ENCODE measurements at regions not wholly inside any gene's neighbourhood (a gene's known extent, or its start where the extent isn't known, plus 50 kb on each side); places are given as distances from the start of the nearest gene placed in this dataset.
"Not testable (repeated sequence)": the region's sequence is repeated elsewhere in the genome, so short reads cannot be mapped to it uniquely, and the experiment has no call there.

- no peak for DNase-seq
Observed at GRCh38 chr1:67588178-67588855, 96.7 kb upstream of the GADD45A start.

DNA sequence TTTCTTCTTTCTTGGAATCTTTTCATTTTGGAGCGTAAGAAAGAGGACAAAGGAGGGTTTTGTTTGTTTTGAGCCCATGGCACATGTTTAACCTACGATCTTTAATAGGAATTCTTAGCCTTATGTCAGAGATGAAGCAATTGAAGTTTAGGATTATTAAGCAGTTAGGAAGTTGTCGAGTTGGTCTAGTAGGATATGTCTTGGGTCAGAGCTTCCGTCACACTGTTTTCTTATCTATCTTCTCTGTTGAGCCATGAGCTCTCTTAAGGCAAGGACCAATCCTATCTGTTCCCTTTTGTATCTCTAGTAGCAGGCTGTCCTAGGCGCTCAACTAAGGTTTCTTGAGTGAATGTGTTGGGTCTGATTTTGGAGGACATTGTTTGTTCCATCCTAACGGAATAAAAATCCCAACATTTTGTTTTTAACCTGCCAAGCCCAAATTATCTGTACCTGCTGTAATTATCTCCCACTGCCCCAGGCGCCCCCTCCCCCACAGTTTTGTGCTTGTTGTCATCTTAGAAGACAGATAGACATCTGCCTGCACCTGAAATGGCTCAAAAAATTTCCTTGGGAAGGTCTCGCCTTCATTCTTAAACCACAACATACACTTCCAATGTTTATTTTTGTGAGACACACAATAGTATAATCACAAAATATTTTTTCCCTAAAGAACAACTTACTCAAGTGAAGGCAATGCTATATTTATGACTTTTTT, 95.3 kb upstream of the GADD45A start:
- no peak for DNase-seq

DNA sequence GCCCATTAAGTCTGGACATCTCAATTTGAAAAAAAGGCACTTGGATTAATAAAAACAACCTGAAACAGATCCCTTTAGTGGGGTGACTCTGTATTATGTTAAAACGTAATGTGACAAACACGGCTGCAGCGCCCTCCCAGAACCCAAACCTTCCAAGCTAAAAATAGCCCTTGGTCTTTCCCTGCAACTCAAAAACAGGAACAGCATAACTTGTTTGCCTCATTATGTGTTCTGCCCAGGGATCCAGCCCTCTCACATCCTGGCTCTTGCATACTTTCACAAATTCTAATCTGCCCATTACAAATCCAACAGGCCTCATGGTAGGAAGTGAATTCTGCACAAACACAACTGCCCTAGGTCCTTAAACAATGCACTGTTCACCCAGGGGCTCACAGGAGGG, 94.7 kb upstream of the GADD45A start:
- no peak for DNase-seq

GRCh38 chr1:67594764-67595163, 90.2 kb upstream of the GADD45A start:
- DNase-seq = no peak

GRCh38 chr1:67596674-67597073, 88.3 kb upstream of the GADD45A start:
- no peak for DNase-seq

DNA sequence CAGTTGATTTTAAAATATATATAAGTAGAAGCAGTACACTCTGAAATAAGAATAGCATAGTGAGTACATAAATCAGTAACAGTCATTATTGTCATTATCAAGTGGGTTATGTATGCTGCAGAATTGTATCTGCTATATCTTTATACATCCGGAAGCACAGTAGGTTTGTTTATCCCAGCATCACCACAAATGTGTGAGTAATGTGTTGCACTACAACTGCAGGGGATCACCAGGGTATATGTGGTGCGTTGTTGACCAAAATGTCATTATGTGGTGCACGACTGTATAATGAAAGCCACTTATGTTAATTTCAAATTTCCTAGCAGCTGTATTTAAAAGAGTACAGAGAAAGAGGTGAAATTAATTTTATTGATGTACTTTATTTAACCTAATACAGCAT, 87.7 kb upstream of the GADD45A start:
- no peak for DNase-seq

DNA sequence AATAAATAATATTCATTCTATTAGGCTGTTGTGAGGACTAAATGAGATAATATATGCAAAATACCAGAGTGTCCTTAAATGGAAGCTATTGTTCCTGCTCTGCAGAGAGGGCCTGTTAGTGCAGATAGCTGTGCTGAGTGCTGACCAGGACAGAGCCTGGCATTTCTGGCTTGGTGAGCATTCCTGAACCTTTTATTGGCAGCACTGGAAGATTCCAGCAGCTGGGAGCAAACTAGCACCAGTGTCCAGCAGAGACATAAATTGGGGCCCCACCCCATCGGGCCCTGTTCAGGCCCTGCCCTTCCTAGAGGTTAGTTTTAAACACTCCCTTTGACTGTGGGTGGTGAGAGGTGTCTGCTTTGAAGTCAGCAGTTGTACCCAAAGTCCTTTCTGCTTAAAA, 85.9 kb upstream of the GADD45A start:
- no peak for DNase-seq

GRCh38 chr1:67601539-67601938, 83.5 kb upstream of the GADD45A start:
- DNase-seq = no peak

DNA sequence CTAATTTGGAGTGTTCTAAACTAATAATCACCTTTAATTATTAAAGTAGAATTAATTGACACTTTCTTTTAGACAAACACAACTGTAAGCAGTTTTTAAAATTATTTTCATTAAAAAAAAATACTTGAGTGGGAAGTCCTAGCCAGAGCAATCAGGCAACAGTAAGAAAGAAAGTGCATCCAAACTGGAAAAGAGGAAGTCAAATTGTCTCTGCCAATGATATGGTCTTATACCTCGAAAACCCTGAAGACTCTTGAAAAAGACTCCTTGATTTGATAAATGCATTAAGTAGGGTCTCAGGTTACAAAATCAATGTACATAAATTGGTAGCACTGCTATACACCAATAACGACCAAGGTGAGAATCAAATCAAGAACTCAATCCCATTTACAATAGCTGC, 83.0 kb upstream of the GADD45A start:
- DNase-seq = no peak

GRCh38 chr1:67604778-67605177, 80.2 kb upstream of the GADD45A start:
- no peak for DNase-seq

GRCh38 chr1:67605209-67605780, 79.7 kb upstream of the GADD45A start:
- DNase-seq = no peak

DNA sequence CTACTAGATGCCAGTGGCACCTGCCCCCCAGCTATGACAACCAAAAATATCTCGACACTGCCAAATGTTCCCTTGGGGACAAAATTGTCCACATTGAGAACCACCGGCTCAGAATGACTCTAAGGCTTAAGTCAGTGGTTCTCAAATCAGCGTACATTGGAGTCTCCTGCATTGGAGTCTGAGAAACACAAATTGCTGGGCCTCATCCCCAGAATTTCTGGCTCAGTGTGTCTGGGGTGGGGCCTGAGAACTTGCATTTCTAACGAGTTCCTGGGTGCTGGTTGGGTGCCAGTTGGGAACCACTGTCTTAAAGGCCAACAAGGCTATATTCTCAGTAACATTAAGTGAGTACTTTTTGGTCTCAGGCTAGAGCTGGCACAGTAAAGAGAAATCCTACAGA, 77.7 kb upstream of the GADD45A start:
- DNase-seq = no peak

GRCh38 chr1:67607699-67608098, 77.3 kb upstream of the GADD45A start:
- DNase-seq = no peak

DNA sequence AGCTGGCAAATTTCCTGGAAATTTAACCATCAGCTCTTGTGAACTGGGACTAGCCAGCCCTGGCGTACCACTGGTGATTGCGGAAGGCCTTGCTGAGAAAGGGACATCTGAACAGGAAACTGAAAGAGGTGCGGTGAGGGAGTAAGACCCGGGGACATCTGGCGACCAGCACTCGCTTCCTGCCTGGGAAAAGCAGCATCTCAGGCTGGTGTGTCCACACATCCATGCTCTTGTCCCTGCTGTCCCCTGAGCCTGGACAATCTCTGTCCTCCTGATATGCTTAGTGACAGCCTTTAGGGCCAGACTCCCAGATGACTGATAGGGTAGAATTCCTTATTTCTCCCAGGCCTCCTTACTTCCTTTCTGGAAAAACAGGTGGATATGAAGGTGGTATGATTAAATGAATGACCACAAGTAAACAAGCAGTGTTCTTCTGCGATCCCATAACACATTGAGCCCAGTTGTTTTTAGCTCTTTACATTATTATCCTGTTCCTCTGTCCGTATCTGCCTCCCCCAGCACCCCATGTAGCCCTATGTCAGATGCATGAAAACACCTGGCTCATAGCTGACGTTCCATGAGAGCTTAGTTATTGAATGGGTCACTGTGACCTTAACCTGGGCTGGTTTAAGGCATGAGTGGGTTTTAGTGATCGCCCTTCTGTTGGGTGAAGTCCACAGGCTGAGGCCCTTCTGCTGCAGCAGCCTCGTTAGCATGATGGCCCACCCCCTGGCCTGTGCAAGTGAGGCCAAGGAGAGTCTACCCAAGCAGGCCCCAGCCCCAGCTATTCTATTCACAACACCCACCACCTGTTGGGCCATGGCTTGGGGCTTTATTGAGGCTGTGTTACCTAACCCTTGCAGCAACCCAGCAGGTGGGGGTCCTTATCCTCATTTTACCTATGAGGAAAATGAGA, 76.1 kb upstream of the GADD45A start:
- DNase-seq = peak; percentile 57

- peak; percentile 53 for DNase-seq
Observed at GRCh38 chr1:67609577-67610341, 75.2 kb upstream of the GADD45A start.

GRCh38 chr1:67610450-67610849, 74.6 kb upstream of the GADD45A start:
- DNase-seq = no peak

DNA sequence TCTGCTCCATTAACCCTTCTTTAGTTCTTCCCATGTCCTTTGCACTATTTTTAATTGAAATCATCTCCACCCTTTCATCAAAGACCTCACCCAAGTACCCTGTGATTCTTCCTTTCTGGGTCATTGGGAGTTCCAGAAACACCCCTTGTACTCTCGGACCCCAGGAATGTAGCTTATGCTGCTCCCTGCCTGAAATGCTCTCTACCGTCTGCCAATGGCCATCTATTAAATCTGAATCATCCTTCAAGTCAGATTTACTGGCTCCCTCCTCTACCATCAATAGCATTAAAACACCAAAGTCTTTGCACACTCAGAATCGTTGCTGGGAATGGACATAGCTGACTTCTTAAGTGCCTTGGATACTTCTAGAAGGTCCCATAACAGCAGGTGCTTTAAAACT, 73.2 kb upstream of the GADD45A start:
- DNase-seq = no peak

- no peak for DNase-seq
Observed at GRCh38 chr1:67612788-67613241, 72.2 kb upstream of the GADD45A start.

- not testable (repeated sequence) for DNase-seq
Observed at GRCh38 chr1:67613479-67613878, 71.5 kb upstream of the GADD45A start.

GRCh38 chr1:67614511-67614934, 70.5 kb upstream of the GADD45A start:
- DNase-seq = no peak

GRCh38 chr1:67615886-67616285, 69.1 kb upstream of the GADD45A start:
- no peak for DNase-seq

Measured in right kidney (tissue), 1 donor.